Activated CD4-positive, alpha-beta T cell treated with anti-CD3 and anti-CD28 coated beads, Interleukin-2, amount 50 U/mL, for 1 hour (primary cell): ENCODE measurements at regions not wholly inside any gene's neighbourhood (a gene's known extent, or its start where the extent isn't known, plus 50 kb on each side); places are given as distances from the start of the nearest gene placed in this dataset.

Source experiments
- DNase-seq: peaks from one replicate; pipeline ENCODE4 v3.0.0-alpha.2; 2020

DNA sequence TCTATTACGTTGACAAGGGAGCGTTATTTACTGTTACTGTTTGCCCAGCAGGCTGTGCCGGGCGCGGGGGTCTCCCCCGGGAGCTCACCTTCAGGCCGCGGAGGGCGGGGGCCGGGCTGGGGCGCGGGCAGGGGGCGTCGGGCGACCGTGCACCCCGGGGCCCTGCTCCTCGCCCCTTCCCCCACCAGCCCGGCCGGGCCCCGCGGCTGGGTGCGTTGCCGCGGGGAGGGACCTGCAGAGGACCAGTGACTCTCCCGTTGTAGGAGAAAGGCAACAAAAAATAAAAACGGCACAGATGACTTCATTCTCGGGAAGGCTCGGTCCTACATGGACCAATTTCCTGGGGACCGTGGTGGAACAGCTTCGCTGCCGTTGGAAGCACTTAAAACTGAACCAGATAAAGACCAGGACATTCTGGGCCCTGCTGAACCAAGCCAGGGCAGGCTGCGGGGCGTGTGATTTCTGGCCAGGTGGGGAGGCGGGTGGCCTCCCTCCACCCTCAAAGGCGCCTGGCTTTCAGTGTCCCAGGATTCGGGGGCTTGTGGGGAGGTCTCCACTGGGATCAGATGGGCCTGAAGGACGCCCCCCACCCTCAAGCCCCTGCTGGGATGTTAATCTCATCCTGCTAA is 57.4 kb downstream of the IGLL1 start:
- no peak for DNase-seq

DNA sequence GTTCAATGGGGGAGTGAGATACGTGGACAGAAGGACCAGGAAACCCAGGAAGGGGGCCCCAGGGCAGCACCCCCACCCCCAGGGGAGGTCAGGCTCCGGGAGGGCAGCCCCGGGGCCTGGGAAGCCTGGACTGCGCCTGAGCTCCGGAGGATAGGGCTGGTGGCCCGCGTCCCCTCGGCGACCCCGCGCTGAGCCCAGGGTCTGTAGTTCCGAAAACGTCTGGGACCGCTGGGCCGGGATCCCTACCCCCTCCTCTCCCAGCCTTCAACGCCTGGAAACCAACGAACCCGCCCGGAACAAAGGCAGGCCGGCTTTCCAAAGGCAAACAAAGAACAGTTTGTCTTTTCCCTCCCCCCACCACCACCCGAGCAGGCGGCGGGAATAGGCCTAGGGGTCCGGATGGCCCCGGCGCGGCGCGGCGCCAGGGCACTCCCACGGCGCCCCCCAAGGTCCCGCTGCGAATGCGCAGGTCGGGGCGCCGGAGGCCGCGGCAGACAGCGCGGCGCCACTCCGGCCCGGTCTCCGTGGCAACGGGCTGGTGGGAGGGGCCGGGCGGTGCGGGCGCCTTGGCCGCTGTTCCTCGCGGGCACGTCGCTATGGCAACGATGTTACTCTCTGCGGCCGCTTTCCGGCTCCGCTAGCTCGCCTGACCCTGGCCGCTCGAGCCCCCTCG is 58.5 kb downstream of the IGLL1 start:
- peak; percentile 63 for DNase-seq

DNA sequence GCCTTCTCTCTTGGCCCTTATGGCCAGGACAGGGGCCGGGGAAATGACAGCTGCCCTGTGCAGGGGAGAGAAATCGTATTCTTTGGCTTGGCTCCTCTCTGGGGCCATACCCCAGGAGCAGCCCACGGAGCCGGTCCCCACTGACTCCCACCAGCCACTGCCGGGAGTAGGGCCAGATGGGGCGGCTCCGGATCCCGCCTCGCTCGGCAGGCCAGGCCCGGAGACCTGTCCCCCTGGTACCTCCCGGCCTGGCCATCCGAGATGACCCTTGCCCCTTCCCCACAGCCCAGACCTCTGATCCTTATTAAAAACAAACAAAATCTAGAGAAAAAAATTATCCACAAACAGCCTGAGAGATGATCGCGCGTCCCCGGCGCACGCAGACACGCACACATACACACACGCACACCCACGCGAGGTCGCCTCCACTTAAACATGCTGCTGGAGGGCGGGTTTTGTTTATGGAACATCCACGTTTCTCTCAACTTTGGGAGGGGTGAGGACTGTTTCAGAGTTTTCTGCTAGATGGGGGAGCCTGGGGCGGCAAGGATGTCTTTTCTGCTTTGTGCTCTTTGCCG is 59.1 kb downstream of the IGLL1 start:
- DNase-seq, result no peak

DNA sequence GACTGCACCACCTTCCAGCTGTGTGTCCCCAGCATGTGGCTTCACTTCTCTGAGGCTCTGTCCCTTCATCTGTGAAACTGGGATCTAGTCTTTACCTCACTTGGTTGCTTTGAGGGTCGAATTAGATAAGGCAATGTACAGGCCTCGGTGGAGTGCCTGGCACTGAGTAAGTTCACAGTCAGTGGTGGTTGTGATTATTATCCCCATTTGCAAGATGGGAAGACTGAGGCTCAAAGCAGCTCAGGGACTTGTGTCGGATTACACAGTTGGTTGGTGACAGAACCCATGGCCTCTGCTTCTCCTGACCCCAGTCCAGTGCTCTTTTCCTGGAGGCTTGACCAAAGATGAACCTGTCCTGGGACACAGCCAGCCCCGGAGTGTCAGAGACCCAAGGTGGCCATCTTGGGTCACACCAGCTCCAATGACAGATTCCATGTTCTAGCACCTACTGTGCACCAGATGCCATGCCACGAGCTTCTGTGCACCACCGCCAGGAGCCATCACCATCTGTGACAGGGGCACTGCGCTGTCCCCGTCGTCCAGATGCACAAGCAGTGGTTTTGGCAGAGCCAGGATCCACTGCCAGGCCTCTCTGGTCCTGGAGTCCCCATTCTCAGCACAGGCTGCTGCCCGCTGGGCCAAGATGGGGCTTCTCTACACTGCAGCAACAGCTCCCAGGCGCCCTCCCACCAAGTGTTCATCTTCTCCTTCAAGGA is 60.5 kb downstream of the IGLL1 start:
- no peak for DNase-seq

DNA sequence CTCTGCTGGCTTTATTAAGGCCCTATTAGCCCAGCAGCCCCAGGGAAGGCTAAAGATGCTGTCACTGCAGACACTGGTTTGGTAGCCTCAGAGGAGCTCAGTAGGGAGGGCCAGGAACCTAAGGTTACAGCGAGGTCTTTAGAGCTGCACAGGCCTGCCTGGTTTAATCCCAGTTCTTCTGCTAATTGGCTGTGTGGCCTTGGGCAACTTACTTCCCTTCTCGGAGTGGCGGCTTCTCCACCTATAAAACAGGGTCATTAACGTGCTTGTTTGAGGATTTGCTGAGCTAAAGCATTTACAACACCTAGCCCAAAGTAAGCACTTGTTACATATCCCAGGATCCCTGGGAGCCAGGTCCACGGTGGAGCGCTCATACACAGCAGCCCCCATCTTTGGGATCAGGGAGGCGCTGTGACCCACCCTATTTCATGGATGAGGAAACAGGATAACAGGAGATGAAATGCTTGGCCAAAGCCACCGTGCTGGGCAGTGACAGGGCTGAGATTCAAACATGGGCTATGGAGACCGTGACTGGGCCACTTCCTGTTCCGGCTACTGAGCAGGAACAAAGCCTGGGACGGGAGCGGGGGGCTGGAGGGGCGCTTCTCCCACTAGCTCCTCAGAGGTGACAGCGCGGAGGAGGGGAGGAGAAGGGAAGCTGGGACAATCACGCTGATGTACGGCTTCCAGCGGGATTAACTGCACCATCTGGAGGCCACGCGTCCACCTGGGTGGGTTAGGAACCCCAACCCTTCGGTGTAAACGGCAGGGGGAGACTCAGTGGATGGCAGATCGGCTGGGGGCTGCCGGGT is 61.5 kb downstream of the IGLL1 start:
- DNase-seq, result no peak

DNA sequence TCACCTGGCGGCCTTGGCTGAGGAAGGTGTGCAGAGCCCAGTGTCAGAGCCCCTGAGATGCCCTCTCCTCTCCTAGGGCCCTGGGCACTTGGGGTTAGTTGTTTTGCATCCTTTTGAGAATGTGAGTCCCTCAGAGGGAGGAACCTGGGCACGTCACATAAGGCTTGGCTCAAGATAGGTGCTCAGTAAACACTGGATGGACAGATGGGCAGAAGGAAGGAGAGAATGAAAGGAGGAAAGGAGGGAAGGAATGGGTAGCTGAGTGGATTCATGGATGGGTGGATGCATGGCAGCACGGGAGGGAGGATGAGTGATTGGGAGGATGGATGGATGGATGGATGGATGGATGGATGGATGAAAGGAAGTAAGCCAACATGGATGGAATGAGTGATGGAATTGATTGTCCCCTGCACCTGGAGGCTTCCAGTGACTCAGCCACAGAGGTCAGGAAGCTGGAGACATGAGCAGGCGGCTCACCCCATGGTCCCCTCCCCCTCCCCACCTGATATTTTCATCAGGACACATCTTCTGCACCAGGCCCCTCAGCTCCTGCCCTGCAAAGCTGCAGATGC is 62.2 kb downstream of the IGLL1 start:
- no peak for DNase-seq

DNA sequence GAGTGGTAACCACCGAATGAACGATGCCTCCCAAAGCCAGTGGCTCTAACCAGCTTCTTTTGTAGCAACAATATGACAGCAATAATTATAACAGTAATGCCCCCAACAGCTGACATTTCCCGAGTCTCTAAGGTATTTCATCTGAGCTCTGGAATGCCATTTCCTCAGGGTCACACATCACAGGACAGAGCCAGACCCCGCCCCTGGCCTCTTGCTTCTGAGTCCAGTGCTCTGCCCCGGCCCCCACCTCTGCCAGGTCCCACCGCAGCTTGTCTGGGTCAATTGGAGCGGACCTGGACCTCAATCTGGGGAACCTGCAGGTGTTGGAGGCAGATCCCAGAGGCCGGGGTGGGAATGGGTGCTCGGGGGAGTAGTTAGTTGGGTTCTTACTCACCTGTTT is 63.8 kb downstream of the IGLL1 start:
- DNase-seq, result no peak

DNA sequence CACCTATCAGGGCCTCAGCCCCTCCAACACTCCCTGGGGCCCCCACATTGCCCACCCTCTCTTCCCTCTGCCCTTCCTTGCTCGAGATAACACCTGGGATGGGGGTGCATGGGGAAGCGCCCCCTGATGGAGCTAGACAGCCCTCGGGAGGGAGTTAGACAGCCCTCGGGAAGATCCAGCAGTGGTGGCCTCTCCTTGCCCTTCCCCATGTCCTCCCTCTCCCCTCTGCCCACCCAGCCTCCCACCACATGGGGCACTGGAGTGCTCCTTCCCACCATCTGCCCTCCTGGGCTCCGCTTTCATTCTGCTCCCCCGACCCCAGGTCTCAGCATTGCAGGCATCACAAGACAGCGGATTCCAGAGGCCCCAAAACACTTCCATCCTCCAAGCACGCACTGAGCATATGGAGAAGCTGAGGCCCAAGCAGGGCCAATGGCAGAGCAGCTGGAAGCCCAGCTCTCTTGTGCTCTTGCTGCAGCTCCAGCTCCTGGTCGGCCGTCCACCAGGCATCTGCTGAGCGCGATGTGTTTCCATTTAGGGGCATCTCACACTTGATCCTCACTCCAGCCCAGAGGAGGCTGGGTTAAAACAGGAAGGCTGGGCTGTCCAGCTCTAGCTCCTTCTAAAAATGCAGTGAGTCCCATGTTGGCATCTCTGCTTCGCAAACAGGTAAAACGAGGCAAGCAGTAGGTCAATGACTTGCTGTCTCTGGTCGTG is 65.6 kb downstream of the IGLL1 start:
- DNase-seq, result no peak

DNA sequence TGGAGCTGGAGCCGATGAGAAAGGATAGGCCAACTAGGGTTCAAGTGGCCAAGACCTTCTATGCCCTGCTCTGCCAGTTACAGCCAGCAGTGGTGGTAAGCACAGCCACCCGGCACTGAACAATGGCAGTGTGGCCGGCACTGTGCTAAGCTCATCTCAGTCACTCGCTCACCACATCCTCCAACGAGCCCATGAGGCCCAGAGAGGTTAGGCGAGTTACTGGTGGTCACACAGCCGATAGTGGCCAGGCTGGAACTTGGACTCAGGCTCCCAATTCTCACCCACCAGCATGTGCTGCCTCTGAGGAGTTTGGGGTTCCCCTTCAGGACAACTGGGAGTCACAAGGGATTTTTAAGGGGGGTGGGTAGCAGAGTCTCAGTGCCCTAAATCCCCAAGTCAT is 66.4 kb downstream of the IGLL1 start:
- no peak for DNase-seq

DNA sequence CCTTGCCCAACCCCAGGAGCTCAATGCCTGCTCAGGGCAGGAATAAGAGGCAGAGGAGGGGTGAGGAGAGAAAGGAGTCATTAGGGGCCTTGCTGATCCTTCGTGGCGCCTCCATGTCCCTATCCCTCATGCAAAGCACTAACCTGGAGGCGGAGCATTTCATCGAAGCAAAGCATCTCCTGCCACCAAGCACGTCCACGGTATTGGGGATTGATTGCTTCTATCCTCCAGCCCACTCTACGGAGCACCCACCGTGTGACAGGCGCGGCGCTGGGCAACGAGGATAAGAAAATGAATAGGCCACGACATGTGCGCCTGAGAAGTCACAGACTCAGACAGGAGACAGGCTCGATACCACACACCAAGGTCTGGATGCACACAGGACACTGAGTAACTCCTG is 67.0 kb downstream of the IGLL1 start:
- DNase-seq, result no peak

DNA sequence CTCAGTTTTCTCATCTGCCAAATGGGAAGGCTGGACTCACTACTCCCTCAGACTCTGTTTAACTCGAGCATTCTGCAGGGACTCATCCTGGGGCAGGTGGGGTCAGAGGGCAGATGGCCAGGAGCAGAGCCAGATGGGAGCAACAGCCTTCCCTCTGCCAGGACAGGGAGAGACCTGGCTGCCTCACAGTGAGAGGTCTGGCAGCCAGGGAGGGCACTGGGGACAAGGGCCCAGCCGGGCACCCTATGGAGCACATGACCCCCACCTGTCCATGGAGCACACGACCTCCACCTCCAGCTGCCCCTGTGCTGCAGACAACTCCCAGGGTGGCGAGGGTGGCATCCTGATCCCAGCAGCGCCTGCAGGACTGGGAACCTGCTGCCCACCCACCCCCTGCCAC is 67.4 kb downstream of the IGLL1 start:
- no peak for DNase-seq

DNA sequence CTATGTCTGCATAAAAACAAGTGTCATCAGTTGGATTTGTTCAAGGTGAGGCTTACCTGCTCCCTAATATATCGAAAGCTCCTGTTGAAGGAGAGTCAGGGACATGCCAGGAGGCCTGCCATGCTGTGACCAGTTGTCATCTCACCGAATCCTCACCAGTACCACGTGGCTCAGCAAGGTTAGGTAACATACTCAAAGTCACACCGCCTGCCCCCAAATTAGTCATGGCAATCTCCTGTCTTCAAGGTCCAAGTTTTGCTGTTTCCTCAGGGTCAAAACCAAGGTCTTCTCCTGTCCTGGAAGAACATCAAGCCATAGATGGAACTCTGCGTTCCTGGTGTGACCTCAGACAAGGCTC is 67.8 kb downstream of the IGLL1 start:
- DNase-seq, result no peak

DNA sequence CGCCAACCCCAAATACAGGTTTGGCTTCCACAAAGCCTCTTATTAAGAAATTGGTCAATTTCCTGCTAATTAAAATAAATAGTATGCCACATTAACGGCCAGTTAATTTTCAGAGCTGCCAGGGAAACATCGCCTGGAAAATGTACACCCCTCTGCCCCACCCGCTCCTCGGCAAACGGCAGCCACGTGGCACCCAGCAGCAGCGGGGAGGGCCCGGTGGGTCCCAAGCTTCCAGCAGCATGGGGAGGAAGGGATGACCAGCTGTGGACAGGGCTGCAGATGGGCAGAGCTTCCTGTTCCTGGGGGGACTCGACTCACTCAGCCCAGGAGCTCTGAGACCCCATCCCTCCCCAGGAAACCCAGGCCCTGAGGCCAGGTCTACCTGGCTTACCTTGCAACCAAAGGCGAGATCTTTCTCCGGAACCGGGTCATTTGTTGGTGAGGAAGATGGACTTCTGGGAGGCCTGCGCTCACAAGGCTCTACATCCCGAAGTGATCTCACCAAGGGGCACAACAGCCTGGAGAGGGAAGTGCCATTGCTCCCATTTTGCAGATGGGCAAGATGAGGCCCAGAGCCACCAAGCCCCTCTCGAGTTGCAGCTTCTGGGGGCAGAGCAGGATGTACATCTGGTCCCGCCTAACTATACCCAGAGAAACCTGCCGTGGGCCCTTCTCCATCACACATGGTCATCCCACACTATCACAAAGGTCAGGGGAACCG is 68.3 kb downstream of the IGLL1 start:
- DNase-seq, result no peak

DNA sequence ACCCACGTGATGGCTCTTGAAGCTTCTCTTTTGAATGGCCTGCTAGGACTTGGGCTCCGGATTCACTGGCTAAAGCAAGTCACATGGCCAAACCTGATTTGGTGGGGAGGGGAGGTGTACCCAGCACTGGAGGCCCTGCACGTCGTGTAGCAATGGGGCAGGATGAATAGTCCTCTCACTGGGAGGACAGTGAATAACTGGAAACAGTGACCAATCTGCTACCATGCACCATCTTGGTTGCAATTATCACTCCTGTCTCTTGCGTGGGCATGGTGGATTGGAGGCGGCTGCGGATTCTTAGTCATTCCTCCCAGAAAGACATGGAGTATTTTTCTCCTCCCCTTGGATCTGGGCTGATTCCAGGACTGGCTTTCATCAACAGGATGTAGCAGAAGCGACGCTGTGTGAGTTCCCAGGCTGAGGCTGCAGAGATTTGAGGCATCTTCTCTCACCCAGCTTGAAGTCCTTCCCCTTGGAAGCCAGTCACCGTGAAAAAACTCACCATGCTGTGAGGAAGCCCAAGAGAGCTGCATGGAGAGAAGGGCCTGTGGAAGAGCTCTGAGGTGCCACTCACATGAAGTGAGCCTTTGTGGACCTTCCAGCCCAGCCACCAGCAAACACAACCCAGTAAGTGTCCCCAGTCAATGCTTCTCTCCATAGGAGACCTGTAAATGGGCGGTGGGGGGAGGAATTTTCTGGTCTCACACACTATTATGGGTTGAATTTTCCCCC is 70.4 kb downstream of the IGLL1 start:
- DNase-seq, result no peak

DNA sequence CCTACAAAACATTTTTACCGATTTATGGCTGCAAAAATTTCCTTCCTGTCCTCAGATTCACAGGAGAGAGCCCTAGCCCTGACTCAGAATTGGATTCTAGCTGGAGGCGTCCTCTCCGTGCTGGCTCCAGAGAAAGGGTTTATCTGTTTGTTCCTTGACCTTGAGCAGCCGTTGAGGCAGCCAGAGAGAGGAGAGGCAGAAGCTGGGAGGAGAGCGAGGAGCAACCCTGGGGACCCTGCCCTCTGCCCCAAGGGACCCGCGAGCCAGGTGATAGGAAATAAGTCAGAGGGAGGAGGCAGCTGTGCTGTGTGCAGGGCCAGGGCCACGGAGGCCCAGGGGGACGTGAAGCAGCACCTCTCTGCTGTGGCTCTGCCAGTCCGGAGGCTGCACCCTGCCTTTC is 75.6 kb downstream of the IGLL1 start:
- DNase-seq, result no peak

DNA sequence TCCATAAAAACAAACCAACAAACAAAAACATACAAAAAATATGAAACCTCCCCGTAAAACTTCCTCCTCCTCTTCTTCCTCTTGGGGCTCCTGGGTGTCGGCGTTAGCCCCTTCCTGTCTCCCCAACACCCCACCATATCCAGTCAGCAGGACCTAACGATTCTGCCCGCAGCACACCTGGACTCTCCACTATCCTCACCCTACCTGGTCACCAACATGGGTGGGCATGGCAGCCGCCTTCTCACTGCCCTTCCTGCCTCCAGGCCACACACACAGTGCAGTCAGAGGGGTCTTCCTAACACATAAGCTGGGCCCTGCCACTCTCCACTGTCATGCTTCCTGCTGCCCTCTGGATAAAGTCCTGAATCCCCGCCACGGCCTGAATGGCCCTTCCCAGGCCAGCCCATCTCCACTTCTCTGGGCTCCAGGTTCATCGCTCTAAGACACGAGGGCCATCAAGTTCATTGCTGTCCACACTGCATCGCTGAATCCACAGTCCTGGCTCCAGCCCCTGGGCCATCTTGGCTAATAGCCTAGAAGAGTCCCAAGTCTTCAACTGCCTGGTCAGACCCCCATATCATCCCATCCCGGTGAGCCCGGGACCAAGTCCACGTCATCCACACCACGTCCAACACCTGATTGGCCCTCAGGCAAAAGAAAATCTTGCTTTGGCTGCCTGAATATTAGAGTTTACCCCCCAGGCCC is 76.2 kb downstream of the IGLL1 start:
- no peak for DNase-seq

DNA sequence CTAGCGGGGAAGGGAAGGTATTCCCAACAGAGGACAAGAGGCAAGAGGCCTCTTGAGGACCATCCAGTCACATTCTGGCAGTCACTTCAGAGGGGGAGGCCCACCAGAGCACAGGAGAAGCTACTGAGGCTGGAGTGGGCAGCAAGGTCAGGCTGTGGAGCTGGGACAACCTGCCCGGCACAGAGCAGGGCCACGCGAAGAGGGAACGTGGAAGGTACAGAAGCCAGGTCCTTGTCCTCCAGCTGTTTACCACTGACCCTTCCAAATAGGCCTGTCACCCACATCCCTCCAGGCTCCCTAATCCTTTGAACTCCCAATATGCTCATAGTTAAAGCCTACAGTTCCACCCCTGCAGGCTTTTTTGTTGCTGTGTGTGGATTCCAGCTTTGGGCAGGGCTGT is 76.9 kb downstream of the IGLL1 start:
- DNase-seq, result no peak

DNA sequence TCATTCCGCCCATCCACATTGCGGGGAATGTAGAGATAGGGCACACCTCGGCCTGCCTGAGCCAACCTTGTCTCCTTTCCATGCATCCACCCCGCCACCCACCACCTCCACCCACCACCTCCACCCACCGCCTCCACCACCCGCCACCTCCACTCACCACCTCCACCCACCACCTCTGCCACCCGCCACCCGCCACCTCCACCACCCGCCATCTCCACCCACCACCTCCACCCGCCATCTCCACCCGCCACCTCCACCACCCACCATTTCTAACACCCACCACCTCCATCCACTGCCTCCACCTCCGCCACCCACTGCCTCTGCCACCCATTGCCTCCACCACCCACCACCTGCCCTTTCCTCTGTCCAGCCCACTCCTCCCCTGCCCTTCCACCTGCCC is 78.4 kb downstream of the IGLL1 start:
- no peak for DNase-seq

DNA sequence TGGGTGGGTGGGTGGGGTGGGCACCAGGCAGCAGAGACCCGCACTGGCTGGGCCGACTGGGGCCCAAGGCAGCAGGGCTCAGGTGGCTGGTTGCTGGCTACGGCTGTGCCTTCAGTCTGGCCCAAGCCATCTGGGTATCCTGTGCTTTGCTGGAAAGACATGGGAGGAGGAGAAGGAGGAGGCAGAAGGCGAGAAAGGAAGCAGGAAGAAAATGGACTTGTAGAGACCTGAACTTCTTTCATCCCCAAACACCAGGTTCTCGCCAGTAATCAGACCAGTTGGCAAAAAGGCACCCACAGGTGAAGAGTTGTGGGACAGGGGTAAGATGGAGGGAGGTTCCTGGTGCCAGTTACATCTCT is 78.8 kb downstream of the IGLL1 start:
- no peak for DNase-seq
